IPS-NIHi7 (cell line): ENCODE measurements at regions not wholly inside any gene's neighbourhood (a gene's known extent, or its start where the extent isn't known, plus 50 kb on each side); places are given as distances from the start of the nearest gene placed in this dataset.

Source experiments
- DNase-seq: peaks from one replicate; pipeline ENCODE4 v3.0.0; 2012; ENCODE audit warnings: mixed read lengths; ENCODE audit errors: extremely low spot score

DNA sequence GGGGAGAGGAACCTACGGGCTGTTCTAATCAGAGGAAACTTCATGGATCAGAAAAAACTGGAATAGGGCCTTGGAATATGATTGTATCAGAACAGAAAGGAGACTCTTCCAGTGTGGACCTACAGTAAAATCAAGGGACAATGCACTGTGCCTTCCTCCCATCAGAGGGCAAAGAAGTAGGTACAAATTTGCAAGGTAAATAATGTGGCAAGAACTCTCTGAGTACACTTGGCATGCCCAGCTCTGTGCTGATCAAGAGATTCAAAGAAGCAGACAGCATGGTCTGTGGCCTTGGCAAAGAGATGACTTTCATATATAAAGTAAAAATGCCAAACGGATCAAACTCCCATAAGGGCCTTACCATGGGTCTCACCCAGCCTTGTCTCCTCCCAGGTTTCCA is 242.6 kb upstream of the OSR1 start:
- DNase-seq: no peak

DNA sequence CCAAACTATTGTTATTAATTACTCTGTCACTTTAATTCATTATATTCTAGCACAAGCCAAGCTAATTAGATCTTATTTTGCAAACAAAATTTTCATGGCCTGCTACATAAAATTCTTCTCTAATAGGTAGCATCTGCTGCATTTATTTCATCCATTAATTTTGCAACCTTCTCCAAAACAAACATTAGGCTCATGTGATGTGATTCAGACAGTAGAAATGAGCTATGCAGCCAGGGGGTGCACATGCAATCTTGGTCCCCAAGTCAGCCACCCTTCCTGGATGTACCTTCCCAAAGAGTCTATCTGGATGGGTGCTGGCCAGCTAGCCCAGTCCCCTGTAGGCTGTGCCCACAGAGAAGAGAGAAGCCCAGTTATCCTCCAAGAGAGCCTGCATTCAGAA is 242.1 kb upstream of the OSR1 start:
- no peak for DNase-seq

DNA sequence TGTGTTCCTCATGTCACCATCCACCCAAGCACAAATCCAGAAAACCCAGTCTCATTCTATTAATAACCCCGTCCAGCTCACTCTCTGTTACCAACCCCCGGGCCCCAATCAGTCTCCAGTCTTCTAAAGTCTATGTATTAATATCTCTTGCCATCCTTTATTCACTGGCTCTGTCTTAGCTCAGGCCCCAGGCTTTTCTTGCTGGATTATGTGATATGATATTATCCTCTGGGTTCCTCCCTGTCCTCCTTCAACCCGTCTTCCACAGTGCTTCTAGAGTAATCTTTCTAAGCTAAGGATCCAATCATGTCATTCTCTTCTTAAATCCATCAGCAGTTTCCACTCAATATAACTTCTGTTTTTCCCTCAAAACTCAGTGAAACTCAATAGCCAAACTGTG is 240.5 kb upstream of the OSR1 start:
- no peak for DNase-seq

DNA sequence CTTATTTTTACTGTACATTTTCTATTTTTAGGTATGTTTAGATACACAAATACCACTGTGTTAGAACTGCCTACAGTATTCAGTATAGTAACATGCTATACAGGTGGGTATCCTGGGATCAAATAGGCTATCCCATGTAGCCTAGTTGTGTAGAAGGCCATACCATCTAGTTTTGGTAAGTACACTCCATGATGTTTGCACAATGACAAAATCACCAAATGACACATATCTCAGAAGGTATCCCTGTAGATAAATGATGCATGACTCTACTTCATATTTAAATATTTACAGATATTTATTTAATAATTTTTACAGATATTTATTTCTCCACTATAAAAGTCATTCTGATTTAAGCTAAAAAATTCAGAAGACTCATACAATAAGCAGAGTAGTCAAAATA is 233.8 kb upstream of the OSR1 start:
- DNase-seq: no peak

DNA sequence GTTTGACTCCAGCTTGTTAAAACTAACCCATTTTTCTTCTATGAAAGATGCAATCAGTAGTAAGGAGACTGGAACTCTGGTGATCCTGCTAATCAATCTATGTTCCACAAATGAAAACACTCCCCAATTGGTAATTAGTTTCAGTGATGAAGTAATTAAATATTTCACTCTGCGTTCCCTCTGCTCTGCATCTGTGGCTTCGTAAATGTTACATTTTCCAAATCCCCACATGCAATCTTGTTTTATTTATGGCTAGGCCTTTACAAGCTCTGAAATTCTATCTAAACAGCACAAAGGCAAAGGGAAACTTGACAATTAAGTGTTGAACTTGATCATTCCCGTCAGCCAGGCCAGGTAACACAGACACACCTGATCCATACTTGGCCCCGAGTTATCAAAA is 231.4 kb upstream of the OSR1 start:
- DNase-seq: no peak

DNA sequence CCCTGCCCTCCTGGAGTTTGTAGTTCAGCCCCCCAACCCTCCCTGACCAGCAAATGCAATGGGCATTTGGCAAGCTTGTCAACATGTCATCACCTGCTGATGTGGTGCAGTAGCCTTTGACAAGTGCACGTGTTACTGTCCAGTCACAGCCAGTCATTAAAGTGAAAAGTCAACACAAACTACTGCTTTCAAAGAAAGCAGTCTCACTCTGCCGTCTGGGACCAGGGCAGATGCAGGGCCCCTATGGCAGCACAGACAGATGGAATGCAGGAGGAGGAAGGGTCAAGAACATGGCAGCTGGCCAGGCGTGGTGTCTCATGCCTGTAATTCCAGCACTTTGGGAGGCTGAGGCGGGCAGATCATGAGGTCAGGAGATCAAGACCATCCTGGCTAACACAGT is 222.4 kb upstream of the OSR1 start:
- no peak for DNase-seq

DNA sequence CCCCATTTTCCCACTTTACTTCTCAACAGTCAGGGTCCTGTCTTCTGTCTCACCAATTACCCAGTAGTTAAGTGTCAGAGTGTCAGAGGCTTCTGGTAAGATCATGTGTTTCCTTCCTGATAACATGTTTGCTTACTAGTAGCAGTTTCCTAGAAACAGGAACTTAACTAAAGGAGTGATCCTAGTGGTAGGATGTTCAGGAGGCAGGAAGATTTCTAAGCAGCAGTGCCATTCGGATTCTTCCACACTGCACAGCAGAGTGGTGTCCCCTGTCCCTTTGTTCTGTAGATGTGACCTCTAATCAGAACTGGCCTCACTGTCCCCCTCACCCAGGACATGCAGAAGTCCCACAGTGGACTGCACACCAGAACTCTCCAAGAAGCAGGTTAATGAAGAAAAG is 221.8 kb upstream of the OSR1 start:
- DNase-seq: no peak

DNA sequence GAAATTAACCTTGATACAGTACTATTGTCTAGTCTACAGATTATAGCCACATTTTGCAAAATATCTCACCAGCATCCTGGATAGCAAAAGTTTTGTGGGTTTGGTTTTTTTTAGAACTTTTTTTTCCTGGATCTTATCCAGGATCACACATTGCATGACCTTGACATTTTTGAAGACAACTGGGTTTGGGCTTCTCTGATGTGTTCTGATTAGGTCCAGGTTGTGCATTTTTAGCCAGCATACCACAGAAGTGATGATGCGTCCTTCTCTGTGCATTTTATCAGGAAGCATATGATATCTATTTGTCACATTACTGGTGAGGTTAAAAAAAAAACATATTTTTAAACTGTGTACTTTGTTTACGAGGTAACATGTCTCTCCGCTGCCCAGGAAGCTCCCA is 221.0 kb upstream of the OSR1 start:
- DNase-seq: no peak

DNA sequence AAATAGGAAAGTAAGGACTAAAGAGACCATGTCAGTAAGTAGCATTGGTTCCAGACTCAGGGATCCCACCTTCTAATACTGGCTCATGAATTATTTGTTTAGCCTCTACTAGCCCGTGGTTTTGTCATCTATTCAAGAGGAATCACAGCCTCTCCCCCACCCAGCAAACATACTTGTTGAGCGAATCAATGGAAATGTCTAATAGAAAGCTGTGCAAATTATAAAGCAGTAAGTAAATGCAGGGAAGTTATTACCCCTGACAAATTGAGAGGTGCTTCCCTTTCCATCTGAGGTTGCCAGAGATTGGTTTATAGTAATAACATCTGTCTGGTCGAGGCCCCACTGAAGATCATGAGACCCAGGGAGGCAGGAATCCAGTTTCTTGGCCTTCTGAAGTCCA is 219.3 kb upstream of the OSR1 start:
- DNase-seq: no peak

DNA sequence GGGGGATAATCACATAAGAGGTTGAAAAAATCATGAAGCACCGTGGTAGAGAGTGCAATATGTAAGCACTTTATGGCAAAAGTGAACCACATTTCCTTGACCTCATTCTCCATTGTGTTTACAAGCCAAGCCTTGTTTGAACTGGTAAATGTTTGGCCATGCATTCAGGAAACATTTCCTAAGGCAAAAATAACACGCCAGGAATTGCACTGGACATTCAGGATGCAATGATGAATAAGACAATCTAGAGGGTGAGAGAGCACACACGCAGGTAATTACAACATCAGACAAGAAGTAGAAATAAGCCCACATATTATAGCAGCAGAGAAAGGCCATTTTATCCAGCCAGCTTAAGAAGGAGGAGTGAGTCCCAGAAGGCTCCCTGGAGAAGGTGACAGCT is 218.0 kb upstream of the OSR1 start:
- DNase-seq: no peak

DNA sequence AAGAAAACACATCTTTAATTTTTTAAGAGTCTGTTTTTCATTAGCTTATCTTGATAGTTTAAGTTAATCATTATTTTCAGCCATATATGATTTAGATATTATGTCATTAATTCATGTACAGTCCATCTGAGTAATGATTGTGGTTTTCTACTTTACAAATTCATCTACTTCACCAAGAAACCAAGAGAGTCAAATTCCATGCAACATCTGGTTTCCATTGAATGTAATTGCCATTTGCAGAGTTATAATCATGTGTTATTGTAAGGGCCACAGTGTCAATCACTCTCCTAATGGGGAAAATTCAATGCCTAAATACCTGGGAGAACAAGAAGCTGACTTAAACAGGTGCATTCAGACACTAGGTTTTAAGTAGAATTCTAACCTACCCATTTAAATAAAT is 217.2 kb upstream of the OSR1 start:
- DNase-seq: no peak

DNA sequence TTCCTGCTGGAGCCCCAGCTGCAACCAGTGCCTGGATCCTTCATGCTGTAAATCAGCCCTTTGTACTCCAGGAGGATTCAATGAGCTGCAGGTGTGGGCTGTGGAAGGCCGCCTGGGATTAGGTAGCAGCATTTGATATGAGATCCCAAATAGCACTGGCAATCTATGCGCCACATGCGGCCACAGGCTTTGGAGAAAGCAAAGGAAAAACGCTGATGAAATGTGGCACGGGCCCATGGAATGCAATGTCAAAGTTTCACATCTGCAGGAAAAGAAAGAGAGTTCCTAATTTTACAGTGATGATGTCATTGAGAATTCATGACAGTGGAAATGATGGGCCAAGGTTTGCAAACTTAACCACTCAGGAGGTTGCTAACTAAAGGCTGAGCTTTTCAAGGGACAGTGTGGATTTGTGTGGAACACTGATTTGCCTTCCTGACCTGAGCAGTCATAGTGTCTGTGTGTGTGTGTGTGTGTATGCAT is 216.4 kb upstream of the OSR1 start:
- no peak for DNase-seq

DNA sequence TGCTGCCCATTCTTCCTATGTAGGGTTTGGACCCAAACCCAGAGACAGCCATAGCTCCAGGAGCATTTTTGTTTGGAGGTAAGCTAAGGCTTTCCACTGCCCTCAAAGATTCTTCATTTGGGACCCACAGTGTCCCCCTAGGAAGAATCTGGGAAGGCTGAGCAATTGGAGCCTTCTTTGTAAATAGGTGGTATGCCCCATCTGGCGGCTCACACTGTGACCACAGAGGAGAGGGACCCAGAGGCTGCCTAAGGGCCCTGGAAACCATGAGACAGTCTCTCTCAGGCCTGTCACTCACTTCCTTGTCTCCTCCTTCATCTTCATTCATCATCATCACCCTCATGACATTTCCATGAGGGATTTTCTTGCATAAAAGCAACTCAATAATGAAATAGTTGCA is 215.4 kb upstream of the OSR1 start:
- DNase-seq: no peak

DNA sequence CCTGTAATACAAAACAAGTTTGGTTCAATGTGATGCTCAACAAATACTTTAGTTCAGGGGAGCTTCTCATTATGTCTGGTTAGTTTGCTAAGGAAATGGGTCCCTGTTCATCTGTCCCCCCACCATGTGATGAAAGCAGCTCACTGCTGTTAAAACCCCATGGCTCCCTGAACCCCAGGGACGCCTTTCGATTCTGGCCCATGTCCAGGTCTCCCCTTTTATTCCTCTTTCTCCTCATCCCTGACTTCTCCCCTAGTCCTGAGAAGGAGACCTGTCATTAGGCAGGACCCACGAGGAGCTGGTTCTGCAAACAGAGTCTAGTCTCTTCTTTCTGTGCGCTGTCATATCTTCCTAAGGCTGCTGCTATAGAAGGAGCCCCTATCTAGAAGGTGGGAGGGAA is 213.3 kb upstream of the OSR1 start:
- no peak for DNase-seq

DNA sequence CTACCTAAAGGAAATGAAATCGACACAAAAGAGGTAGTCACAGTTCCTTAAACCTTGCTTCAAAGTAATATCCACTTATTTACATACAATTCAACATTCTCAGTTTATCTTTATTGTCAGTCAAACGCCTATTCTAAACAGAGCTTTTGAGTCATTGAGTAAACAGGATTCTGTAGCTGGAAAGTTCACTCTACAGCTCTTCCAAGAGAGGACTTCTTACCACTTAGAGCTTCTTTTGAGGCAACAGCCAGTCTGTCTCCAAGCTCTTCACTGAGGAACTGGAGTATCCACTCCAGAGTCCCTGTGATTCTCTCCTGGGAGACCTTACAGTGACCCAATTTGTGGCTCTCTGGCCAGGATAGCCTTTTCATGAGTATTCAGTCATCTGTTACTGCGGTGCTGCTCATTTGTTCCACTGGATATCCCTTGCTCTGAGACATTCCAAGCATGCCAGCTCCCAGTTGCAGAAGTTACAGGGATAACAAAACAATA is 210.9 kb upstream of the OSR1 start:
- no peak for DNase-seq

DNA sequence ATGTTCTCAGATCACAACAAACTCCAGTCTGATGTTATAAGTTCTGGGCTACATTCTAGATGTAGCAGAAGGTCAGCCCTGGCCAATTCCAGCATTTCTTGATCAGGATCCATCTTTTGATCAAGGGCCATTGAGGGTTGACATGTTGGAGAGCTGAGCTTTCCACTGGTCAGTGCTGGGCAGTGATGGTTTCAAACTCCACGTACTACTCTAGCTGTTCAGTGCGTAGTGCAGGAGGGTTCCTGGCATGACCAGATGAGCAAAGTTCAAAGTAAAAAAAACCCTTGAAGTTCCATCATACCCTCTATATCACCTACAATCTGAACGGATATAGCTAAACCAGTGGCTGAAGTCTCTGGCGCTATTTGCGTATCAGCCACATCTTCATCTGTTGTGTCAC is 210.4 kb upstream of the OSR1 start:
- DNase-seq: no peak

DNA sequence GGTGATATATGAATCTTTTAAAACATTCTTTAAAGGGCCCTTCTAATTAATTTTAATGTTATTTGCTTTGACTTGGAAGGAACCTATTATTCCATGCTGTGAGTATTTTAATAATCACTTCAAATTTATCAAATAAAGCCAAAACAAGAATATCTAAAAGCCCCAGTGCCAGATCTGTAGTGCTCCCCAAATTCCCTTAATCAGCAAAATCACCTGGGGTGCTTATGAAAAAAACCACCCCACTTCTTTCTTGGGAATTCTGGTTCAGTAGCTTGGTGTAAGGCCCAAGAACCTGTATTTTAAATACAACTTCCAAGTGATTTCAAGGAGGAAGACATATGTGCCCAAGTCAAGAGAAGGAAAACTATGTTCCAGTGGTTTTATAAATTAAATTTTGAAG is 202.4 kb upstream of the OSR1 start:
- no peak for DNase-seq

DNA sequence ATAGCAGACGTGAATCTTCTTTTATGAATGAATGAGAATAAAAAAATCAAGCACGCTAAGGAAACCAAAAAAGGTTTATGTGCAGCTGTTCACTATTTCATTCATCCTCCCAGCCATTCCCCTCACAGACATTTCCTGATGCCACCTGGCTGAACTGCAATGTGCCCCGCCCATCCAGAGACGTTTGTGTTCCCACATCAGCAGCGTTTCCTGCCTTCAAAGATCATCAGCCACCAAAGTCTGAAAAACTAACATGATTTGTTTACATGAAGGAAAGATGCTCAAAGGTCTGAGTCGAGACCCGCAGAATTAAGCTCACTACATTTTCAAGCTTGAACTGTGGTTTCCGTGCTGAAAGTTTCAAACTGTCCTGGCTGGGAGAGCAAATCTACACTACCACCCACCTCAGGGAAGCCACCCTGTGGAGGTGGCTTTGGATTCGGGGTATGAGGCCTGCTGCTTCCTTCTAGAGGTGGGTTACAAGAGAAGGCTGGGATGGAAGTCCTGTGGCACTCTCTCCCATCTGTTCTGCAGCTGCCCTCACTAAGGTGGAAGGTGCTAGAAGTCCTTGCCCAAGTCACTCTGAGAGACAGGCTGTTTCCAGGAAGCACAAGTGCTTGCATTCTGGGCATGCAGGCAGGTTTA is 201.3 kb upstream of the OSR1 start:
- DNase-seq: no peak

DNA sequence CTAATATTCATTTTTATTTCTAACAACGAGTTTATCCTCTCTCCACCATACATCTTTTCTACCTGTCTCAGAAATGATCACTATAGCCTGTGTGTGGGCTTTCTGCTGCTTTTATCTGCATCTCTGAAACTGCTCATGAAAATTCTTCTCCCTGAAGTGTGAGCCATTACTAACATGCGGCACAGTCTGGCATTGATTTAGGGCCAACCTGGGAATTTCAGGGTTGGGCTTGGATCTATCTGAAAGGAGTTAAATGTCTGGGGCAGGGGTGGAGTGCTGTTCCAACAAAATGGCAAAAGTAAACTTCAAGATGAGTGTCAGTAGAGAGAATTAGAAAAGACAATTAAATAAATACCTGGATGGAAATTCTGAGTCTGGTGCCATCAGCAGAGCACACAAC is 198.2 kb upstream of the OSR1 start:
- no peak for DNase-seq

DNA sequence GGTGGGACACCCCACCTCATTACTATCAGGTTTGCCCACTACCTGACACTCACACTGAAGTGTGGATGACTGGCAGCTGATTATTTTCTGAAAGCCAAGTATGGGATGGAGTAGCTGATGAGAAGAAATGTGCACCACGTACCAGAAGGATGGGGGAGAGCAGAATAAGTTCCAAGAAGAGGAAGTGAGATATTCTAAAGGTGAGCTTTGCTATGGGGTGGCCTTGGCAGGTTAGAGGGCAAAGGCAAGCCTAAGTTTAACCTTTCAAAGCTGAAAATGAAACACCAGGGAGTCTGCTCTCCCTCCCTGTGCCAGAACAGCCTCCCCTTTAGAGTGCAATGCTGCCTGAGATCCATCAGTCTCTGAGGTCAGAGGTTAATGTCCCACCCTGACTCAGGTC is 196.1 kb upstream of the OSR1 start:
- no peak for DNase-seq

DNA sequence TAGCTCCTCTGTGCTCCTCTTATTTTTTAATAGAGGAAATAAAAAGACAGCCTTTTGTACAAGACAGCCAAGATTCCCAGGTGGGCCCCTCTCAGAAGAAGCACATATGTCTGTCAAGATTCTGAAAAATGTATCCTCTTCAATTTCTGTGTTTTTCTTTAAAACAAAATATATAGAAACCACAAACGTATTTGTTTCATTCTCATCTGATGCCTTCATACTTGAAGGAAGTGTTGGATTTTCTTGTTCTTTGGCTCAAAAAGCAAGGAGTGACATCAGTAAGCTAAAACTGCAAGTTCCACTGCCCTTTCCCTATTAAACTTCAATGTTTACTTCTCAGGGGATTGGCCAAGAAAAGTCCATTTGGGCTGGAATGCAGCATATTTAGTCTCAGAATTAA is 193.8 kb upstream of the OSR1 start:
- no peak for DNase-seq

DNA sequence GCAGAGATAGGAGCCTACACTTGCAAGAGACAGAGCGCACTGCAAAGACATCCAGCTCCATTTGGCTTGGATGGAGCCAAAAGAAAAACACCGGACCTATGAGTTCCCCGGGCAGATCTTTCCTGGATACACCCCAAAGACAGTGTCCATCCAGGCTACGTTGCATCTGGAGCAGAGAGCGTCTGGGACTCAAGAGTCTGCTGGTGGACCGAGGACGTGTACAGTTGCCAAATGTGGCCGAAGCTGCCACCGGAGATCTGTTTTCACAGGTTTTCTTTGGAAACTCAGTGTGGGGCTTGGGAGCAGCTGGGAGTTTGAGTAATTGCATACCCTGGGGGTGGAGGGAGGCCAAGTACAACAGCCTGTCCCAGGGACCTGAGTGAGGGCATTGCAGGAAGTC is 192.3 kb upstream of the OSR1 start:
- no peak for DNase-seq

DNA sequence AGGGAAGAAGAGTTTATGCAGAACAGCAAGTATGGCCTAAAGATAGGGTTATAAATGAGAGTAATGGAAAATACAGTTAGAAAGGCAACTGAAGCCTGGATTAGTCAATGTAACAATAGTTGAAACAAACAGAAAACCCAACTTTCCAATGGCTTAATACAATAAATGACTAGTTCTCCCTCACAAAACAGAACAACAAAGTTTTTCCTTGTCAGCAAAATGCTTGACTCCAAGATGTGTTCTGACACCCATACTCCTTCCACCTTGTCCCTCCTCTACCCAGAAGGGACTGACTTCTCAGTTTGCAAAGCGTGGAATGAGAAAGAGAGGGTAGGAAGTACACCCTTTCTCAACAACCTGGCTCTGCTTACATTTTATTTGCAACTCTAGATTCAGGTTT is 191.4 kb upstream of the OSR1 start:
- DNase-seq: no peak

DNA sequence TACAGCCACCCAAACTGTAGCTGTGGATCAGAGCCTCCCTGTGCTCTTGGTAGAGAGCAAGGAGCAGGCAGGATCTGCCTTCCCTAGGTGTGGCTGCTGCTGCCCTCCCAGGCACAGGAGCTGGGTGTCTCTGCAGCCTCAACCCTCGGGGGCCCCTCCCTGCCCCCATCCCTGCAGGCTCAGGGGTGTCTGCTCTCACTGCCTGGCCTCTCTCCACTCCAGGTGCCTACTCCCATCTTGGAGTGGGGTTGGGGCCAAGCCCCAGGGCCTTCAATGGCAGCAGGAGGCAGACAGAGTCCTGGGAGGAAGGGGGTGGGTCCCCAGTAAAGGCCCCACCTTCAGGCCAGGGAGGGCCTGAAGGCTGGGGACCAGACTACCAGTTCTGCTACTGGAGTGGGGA is 189.7 kb upstream of the OSR1 start:
- no peak for DNase-seq
